IPS-20b (cell line): ENCODE measurements at regions not wholly inside any gene's neighbourhood (a gene's known extent, or its start where the extent isn't known, plus 50 kb on each side); places are given as distances from the start of the nearest gene placed in this dataset.
"Not testable (repeated sequence)": the region's sequence is repeated elsewhere in the genome, so short reads cannot be mapped to it uniquely, and the experiment has no call there.

Source experiments
- H3K27ac ChIP-seq: one replicate; pipeline ENCODE4 v1.5.1; 2013; ENCODE audit warnings: low read length
- H3K27me3 ChIP-seq: 2 replicates; pipeline ENCODE4 v1.6.1; 2013; ENCODE audit warnings: mild to moderate bottlenecking, low read length, inconsistent platforms; ENCODE audit not compliant: insufficient read depth
- H3K36me3 ChIP-seq: 2 replicates; pipeline ENCODE4 v1.6.1; 2013; ENCODE audit warnings: low read depth, mild to moderate bottlenecking, inconsistent platforms, low read length, moderate library complexity; ENCODE audit not compliant: insufficient read depth
- H3K4me1 ChIP-seq: 2 replicates; pipeline ENCODE4 v1.6.1; 2013; ENCODE audit warnings: mild to moderate bottlenecking, control low read depth, inconsistent platforms, low read length, moderate library complexity; ENCODE audit not compliant: insufficient read depth
- H3K4me3 ChIP-seq: 2 replicates; pipeline ENCODE4 v1.5.1; 2013; ENCODE audit warnings: mild to moderate bottlenecking, low read length, inconsistent platforms
- H3K9ac ChIP-seq: 2 replicates; pipeline ENCODE4 v1.6.1; 2013; ENCODE audit warnings: low read depth, mild to moderate bottlenecking, inconsistent platforms, low read length, moderate library complexity
- H3K9me3 ChIP-seq: 2 replicates; pipeline ENCODE4 v1.6.1; 2013; ENCODE audit warnings: mild to moderate bottlenecking, low read depth, low read length, inconsistent platforms; ENCODE audit not compliant: insufficient read depth

DNA sequence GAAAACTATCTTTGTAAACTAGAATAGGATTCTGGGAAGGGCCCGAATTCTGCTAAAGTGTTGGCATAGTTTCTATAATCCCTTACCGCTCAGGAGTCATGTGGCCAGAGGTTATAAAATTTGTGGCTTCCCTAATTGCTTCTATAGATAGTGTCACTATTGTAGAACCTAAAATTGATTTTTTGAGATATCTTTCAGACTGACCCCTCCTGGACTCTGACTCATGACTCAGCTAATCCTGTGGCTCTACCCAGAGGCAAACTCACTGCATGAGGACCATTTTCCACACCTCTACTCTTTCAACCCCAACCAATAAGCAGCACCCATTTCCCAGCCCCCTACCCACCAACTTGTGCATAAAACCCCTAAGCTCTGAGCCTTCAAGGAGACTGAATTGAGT lies 61.8 kb upstream of the PRSS23 start:
- no peaks in the 10 kb centered on the region for H3K9me3 ChIP-seq
- no peaks in the 10 kb centered on the region for H3K36me3 ChIP-seq
- no peak overlapping the region for H3K9ac ChIP-seq
- H3K27me3 ChIP-seq, result no peaks in the 10 kb centered on the region
- no peak overlapping the region for H3K27ac ChIP-seq
- H3K4me1 ChIP-seq, result peaks cover 19% of the 10 kb centered on the region
- no peak overlapping the region for H3K4me3 ChIP-seq

DNA sequence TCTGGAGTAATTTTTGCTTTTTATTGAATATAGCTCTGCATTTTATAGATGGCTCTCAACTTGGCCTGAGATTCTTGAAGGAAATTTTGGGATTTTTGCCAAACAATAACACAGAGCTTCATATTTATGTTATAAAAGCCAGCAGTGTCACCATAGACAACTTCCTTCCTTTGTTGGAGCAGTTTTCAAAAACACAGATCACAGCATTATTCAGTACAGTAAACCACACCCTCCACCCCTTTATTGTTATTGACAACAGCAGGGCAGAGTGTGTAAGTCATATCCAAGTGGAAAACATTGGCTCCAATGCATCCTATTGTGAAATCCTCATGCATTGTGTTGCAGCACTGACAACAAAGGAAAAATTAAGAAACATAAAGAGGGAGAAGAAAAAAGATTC lies 62.6 kb upstream of the PRSS23 start:
- H3K9ac ChIP-seq, result no peak overlapping the region
- no peak overlapping the region for H3K4me3 ChIP-seq
- no peaks in the 10 kb centered on the region for H3K27me3 ChIP-seq
- H3K27ac ChIP-seq, result no peak overlapping the region
- H3K9me3 ChIP-seq, result no peaks in the 10 kb centered on the region
- peaks cover 19% of the 10 kb centered on the region for H3K4me1 ChIP-seq
- no peaks in the 10 kb centered on the region for H3K36me3 ChIP-seq

DNA sequence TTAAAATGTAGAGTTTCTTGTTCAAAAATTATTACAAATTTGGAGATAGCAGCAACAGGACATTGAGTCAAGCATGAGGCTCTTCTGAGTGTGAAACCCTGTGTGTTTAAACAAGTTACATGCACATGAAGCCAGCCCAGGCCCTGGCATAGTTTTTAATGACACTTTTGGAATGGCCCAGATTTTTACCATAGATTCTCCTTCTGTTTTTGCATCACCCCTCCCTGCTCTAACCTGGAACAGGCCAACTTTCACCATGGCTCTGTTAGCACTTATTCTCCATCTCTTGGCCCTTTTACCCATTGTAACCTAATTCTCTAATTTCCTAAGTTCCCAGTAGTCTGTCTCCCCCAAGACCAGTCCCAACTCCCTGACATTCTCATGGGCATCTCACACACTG lies 63.1 kb upstream of the PRSS23 start:
- H3K36me3 ChIP-seq, result no peaks in the 10 kb centered on the region
- H3K4me1 ChIP-seq, result peaks cover 19% of the 10 kb centered on the region
- no peaks in the 10 kb centered on the region for H3K27me3 ChIP-seq
- H3K27ac ChIP-seq, result no peak overlapping the region
- no peaks in the 10 kb centered on the region for H3K9me3 ChIP-seq
- H3K4me3 ChIP-seq, result no peak overlapping the region
- no peak overlapping the region for H3K9ac ChIP-seq

DNA sequence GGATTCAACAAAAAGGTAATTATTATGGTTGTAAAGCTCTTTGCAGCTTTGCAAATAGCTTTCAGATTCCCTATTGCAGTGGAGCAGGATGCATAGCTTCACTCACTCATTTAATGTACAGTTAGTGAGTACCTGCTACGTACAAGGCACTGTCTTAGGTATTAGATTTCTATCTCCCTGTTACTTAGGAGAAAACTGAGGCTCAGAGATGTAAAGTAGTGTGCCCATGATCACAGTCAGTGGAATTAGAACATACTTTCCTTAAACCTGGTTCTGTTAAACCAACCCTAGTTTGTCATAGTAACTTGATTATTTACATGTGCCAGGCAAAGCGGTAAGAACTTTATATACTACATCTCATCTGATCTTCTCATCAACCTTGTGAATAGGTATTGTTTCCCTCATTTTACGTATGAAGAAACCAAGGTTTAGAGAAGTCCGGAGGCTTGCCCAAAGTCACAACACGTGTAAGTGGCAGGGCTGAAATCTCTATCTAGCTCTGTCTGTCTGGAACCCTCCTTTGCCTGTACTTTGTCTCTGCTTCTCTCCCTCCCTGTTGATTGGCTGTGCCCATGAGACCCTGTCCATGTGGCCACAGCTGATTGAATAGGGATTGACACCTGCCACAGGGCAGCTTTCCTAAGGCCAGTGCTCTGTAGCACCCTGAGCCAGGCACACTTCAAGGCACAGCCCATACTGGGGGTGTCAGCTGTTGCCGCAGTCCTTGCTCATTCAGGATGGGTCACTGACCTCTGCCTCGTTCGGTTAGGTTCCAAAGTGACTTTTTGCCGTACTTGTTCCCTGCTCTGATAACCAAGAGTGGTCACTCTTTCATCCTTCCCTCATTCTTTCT lies 63.8 kb upstream of the PRSS23 start:
- Histone ChIP-seq H3K27ac (no peak overlapping the region), H3K27me3 (no peaks in the 10 kb centered on the region), H3K4me1 (peaks cover 17% of the 10 kb centered on the region), H3K9ac (no peak overlapping the region), H3K4me3 (no peak overlapping the region), H3K36me3 (no peaks in the 10 kb centered on the region), H3K9me3 (no peaks in the 10 kb centered on the region)

DNA sequence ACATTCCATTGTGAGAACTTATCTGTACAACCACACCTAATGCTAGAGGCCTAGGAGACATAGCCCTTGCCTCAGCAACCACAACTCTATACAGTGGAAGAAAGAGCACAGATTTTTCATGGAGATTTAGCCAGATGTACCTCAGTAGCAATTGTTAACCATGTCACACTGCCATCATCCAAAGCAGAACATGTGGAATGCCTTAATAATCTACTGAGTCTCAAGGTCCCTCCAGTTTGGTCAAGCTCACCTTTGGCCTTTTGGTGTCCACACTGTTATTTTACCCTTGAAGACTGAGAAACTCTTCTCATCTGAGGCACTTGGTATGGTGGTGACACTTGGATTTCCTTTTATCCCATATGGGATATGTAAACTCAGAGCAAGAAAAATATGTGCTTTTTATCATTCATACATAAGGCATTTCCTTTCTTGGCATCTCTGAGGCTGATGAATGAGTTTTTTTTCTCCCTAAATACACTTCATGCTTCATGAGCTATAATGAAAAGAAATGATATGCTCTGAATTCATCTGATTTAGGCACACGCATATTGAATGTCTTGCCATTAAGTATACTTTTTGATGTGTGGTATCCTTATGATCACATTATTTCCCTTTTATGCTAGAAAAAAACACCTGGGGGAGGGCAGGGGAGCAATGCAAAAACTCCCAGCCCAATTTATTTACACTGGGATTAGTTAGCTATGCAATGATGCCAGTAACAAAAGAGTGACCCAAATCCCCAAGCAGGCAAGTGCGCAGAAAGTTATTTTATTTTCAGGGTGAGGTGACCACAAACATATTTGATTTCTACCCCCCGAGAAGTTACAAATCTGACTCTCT lies 63.3 kb upstream of the ME3 start:
- no peak overlapping the region for H3K9ac ChIP-seq
- peaks cover 9% of the 10 kb centered on the region for H3K4me1 ChIP-seq
- H3K27ac ChIP-seq, result no peak overlapping the region
- H3K27me3 ChIP-seq, result no peaks in the 10 kb centered on the region
- no peaks in the 10 kb centered on the region for H3K9me3 ChIP-seq
- H3K36me3 ChIP-seq, result no peaks in the 10 kb centered on the region
- H3K4me3 ChIP-seq, result no peak overlapping the region

DNA sequence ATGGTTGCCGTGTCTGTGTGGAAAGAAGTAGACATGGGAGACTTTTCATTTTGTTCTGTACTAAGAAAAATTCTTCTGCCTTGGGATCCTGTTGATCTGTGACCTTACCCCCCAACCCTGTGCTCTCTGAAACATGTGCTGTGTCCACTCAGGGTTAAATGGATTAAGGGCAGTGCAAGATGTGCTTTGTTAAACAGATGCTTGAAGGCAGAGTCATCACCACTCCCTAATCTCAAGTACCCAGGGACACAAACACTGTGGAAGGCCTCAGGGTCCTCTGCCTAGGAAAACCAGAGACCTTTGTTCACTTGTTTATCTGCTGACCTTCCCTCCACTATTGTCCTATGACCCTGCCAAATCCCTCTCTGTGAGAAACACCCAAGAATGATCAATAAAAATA lies 60.3 kb upstream of the ME3 start:
- H3K27ac ChIP-seq, H3K4me1 ChIP-seq, H3K9ac ChIP-seq, H3K9me3 ChIP-seq, H3K4me3 ChIP-seq, H3K27me3 ChIP-seq, H3K36me3 ChIP-seq: not testable (repeated sequence)

DNA sequence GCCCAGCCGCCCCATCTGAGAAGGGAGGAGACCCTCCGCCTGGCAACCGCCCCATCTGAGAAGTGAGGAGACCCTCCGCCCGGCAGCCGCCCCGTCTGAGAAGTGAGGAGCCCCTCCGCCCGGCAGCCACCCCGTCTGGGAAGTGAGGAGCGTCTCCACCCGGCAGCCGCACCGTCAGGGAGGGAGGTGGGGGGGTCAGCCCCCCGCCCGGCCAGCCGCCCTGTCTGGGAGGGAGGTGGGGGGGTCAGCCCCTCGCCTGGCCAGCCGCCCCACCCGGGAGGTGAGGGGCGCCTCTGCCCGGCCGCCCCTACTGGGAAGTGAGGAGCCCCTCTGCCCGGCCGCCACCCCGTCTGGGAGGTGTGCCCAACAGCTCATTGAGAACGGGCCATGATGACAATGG lies 59.9 kb upstream of the ME3 start:
- H3K9ac ChIP-seq, H3K4me1 ChIP-seq, H3K27ac ChIP-seq, H3K36me3 ChIP-seq, H3K9me3 ChIP-seq, H3K4me3 ChIP-seq, H3K27me3 ChIP-seq: not testable (repeated sequence)

DNA sequence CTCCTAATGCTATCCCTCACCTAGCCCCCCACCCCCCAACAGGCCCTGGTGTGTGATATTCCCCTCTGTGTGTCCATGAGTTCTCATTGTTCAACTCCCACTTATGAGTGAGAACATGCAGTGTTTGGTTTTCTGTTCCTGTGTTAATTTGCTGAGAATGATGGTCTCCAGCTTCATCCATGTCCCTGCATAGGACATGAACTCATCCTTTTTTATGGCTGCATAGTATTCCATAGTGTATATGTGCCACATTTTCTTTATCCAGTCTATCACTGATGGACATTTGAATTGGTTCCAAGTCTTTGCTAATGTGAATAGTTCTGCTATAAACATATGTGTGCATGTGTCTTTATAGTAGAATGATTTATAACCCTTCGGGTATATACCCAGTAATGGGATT lies 57.2 kb upstream of the ME3 start:
- not testable (repeated sequence) for H3K4me1 ChIP-seq, H3K9ac ChIP-seq, H3K4me3 ChIP-seq, H3K27me3 ChIP-seq, H3K36me3 ChIP-seq, H3K9me3 ChIP-seq, H3K27ac ChIP-seq

DNA sequence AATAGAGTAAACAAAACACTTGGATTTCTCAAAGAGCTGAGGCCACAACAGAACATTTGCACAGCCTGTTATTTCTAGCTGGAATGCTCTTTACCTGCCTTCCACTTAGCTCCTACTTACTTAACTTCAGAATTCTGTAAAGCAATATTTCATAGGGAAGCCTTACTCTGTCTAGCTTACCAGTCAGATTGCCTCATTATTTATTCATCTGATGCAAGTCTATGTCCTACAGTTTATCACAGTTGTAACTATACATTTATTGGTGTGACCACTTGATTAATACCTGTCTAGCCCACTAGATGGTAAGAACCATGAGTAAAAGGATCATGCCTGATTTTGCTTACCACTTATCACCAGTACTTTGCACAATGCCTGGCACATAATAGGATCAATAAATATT lies 56.1 kb upstream of the ME3 start:
- Histone ChIP-seq H3K9me3 (no peaks in the 10 kb centered on the region), H3K27ac (no peak overlapping the region), H3K27me3 (no peaks in the 10 kb centered on the region), H3K36me3 (no peaks in the 10 kb centered on the region), H3K4me1 (no peaks in the 10 kb centered on the region), H3K4me3 (no peak overlapping the region), H3K9ac (no peak overlapping the region)

DNA sequence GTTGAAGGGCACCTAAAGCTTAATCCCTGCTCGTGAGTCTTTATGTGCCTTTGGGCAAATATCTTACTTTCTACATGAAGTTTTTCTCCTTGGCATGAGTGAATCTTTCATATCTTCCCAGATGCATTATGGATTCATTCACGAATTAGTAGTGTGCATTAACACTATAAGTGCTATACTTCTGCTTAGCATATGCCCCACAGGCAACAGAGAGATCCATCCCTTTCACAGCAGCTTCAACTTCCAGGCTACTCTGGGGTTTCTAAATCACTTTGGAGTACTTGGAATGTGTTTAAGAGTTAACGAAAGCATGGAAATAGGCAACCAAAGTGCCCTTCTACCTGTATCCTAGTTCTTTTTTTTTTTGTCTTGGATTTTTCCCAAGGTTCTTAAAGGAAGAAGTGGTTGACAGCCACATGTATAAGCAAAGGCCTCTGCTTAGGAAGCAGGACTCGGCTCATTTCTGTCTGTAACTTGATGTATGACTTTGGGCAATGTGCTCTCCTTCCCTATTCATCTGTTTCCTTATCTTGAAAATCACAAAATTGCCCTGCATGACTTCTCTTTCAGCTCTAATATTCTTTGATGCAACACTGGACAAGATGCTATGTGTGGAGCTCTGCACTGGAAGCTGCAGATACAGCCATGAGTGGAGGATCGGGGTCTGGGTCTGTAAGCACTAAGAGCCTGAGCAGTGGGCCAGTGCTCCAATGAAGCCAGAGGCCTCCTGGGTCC lies 54.5 kb upstream of the ME3 start:
- Histone ChIP-seq H3K9ac (no peak overlapping the region), H3K4me1 (no peaks in the 10 kb centered on the region), H3K27me3 (no peaks in the 10 kb centered on the region), H3K36me3 (no peaks in the 10 kb centered on the region), H3K4me3 (no peak overlapping the region), H3K27ac (no peak overlapping the region), H3K9me3 (peaks cover 11% of the 10 kb centered on the region)

DNA sequence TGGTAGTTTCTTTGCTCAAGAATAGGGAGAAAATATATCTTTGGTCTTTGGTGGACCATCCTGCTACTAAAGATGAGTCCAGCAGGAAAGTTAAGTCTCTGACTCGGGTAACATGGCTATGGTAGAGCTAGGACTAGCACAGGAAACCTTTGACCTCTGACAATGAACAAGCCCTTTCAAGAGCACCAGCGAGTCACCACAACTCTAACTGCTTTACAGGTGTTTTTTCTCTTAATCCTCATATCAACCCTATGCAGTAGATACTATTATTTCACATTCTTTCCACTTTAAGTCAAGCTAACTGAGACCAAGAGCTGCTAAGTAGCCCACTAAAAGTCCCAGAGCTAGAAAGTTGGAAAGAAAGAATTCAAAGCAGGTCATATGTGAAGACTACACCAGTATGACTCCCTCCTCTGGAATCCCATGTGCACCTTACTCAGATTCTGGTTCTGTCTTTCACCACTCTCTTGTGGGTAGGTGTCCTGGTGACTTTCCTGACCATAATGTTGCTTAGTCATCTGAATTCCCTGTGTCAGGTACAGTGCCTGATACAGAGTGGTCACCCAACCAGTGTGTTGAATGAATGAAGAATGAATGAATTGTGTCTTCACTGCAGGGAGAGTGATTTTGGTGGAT lies 53.8 kb upstream of the ME3 start:
- no peak overlapping the region for H3K9ac ChIP-seq
- H3K9me3 ChIP-seq, result peaks cover 11% of the 10 kb centered on the region
- H3K27ac ChIP-seq, result no peak overlapping the region
- no peak overlapping the region for H3K4me3 ChIP-seq
- no peaks in the 10 kb centered on the region for H3K36me3 ChIP-seq
- no peaks in the 10 kb centered on the region for H3K27me3 ChIP-seq
- H3K4me1 ChIP-seq, result no peaks in the 10 kb centered on the region
